HL-60 (cell line): ENCODE measurements at regions not wholly inside any gene's neighbourhood (a gene's known extent, or its start where the extent isn't known, plus 50 kb on each side); places are given as distances from the start of the nearest gene placed in this dataset.

ENCODE experiments used
- DNase-seq, 2 experiments: peaks; one replicate each; pipeline ENCODE4 v3.0.0-alpha.2; 2010 to 2020; ENCODE audit warnings: low read depth in 1 of 2, low spot score in 1 of 2
- H3K27ac ChIP-seq: fragments of 250-450 bp; sonication (Bioruptor Pico); replicated peaks from 2 replicates; pipeline ENCODE4 v1.5.1; 2020; ENCODE audit warnings: mild to moderate bottlenecking, moderate library complexity
- H3K27me3 ChIP-seq: fragments of 250-450 bp; sonication (Bioruptor Pico); 2 replicates; pipeline ENCODE4 v1.5.1; 2021; ENCODE audit warnings: mild to moderate bottlenecking, moderate library complexity; ENCODE audit not compliant: insufficient read depth, poor library complexity, severe bottlenecking
- H3K4me3 ChIP-seq: replicated peaks from 2 replicates; pipeline ENCODE4 v1.5.1; 2011; ENCODE audit warnings: mild to moderate bottlenecking, control low read depth, low read length; ENCODE audit not compliant: insufficient read depth
- GABPA ChIP-seq: IDR thresholded peaks from 2 replicates; pipeline ENCODE4 v1.6.1; 2012; ENCODE audit warnings: low read depth
- POLR2AphosphoS5 ChIP-seq: IDR thresholded peaks from 2 replicates; pipeline ENCODE4 v1.6.1; 2012; ENCODE audit warnings: low read depth
- SPI1 ChIP-seq: IDR thresholded peaks from 2 replicates; pipeline ENCODE4 v1.6.1; 2012; ENCODE audit warnings: low read depth, mild to moderate bottlenecking, borderline replicate concordance
- TF ChIP-seq, protein P1 (sequence below): IDR thresholded peaks from one replicate; pipeline ENCODE4 v1.5.1; 2011; ENCODE audit warnings: low read length, control low read depth, inconsistent platforms; ENCODE audit not compliant: insufficient read depth
- TF ChIP-seq, protein P2 (sequence below): IDR thresholded peaks from 2 replicates; pipeline ENCODE4 v1.6.1; 2012; ENCODE audit warnings: low read depth; ENCODE audit not compliant: insufficient replicate concordance

DNA sequence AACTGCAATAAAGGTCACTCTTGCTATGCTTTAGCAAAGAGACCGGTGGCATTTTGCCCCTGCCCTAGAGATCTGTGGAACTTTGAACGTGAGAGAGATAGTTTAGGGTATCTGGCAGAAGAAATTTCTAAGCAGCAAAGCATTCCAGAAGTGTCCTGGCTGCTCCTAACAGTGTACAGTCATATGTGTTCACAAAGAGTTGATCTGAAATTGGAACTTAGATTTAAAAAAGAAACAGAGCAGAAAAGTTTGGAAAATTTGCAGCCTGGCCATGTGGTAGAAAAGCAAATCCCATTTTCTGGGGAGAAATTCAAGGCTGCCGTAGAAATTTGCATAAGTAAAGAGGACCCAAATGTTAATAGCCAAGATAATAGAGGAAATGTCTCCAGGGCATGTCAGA lies 169.2 kb downstream of the FGF1 start:
- Histone ChIP-seq H3K27me3 (no peaks in the 10 kb centered on the region), H3K27ac (no peak overlapping the region), H3K4me3 (no peak overlapping the region)
- no peak for TF ChIP-seq POLR2AphosphoS5
- TF ChIP-seq GABPA: no peak
- TF ChIP-seq SPI1: no peak
- TF ChIP-seq, protein P1, sequence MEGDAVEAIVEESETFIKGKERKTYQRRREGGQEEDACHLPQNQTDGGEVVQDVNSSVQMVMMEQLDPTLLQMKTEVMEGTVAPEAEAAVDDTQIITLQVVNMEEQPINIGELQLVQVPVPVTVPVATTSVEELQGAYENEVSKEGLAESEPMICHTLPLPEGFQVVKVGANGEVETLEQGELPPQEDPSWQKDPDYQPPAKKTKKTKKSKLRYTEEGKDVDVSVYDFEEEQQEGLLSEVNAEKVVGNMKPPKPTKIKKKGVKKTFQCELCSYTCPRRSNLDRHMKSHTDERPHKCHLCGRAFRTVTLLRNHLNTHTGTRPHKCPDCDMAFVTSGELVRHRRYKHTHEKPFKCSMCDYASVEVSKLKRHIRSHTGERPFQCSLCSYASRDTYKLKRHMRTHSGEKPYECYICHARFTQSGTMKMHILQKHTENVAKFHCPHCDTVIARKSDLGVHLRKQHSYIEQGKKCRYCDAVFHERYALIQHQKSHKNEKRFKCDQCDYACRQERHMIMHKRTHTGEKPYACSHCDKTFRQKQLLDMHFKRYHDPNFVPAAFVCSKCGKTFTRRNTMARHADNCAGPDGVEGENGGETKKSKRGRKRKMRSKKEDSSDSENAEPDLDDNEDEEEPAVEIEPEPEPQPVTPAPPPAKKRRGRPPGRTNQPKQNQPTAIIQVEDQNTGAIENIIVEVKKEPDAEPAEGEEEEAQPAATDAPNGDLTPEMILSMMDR: no peak
- TF ChIP-seq, protein P2, sequence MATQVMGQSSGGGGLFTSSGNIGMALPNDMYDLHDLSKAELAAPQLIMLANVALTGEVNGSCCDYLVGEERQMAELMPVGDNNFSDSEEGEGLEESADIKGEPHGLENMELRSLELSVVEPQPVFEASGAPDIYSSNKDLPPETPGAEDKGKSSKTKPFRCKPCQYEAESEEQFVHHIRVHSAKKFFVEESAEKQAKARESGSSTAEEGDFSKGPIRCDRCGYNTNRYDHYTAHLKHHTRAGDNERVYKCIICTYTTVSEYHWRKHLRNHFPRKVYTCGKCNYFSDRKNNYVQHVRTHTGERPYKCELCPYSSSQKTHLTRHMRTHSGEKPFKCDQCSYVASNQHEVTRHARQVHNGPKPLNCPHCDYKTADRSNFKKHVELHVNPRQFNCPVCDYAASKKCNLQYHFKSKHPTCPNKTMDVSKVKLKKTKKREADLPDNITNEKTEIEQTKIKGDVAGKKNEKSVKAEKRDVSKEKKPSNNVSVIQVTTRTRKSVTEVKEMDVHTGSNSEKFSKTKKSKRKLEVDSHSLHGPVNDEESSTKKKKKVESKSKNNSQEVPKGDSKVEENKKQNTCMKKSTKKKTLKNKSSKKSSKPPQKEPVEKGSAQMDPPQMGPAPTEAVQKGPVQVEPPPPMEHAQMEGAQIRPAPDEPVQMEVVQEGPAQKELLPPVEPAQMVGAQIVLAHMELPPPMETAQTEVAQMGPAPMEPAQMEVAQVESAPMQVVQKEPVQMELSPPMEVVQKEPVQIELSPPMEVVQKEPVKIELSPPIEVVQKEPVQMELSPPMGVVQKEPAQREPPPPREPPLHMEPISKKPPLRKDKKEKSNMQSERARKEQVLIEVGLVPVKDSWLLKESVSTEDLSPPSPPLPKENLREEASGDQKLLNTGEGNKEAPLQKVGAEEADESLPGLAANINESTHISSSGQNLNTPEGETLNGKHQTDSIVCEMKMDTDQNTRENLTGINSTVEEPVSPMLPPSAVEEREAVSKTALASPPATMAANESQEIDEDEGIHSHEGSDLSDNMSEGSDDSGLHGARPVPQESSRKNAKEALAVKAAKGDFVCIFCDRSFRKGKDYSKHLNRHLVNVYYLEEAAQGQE: no peak
- DNase-seq: no peak

DNA sequence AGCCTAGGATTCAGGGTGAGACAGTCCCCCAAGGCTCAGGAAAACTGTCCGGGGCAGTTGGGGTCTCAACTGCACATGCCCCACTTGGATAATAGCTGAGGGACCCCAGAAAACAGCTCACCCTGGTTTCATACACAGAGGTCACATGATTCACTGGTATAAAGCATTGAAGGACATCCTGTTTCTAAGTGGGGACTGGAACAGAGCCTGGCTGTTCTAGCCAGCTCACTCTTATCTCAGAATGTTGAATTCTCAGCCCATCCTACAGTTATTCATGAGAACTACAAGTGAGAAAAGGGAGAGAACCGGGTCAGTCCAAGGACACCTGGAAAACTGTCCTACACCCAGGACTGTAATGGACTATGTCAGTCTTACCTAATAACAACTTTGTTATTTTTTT lies 170.9 kb downstream of the FGF1 start:
- no peak overlapping the region for H3K4me3 ChIP-seq
- no peak for DNase-seq
- H3K27ac ChIP-seq: no peak overlapping the region
- TF ChIP-seq, protein P2: no peak
- TF ChIP-seq, protein P1: no peak
- no peaks in the 10 kb centered on the region for H3K27me3 ChIP-seq

DNA sequence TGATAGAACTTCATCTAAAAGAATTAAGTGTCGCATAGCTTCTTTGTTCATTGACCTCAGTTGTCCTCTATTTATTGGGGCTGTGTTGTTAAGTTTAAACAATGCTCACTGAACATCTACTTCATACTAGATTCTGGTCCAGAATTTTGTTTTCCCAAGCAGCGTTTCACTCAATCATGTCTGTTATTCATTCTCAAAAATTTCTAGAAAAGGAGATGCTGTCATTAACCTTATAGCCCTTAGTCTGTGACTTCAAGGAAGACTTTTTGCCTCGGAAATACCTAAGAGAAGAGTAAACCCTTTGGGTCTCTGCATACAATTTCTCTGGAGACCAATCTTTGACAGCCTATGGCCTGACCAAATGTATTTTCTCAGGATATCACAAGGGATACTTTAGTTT lies 171.7 kb downstream of the FGF1 start:
- no peak for DNase-seq
- TF ChIP-seq, protein P2: no peak
- TF ChIP-seq SPI1 (no peak), POLR2AphosphoS5 (no peak), GABPA (no peak)
- H3K27ac ChIP-seq: no peak overlapping the region

More for the DNA sequence above, 171.7 kb downstream of the FGF1 start:
- H3K27me3 ChIP-seq: no peaks in the 10 kb centered on the region
- no peak overlapping the region for H3K4me3 ChIP-seq
